ENCODE measurements at regions not wholly inside any gene's neighbourhood (a gene's known extent, or its start where the extent isn't known, plus 50 kb on each side); places are given as distances from the start of the nearest gene placed in this dataset.

DNA sequence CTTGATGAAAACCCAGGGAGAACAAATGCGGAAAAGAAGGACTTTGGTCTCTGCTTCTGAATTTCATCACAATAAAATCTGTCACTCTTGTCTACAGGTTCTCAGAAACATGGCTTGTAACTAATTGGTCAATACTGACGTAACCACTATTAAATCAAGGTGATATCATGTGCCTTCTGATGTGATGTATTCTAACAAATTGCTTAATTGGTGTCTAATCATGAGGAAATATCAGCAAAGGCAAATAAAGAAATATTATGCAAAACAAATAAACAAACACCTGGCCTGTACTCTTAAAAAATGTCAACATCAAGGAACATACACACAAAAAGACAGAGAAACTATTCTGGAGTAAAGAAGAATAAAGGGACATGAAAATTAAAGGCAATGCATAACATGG, 1165.0 kb downstream of the NXPH1 start:
- TF ChIP-seq, protein P1, sequence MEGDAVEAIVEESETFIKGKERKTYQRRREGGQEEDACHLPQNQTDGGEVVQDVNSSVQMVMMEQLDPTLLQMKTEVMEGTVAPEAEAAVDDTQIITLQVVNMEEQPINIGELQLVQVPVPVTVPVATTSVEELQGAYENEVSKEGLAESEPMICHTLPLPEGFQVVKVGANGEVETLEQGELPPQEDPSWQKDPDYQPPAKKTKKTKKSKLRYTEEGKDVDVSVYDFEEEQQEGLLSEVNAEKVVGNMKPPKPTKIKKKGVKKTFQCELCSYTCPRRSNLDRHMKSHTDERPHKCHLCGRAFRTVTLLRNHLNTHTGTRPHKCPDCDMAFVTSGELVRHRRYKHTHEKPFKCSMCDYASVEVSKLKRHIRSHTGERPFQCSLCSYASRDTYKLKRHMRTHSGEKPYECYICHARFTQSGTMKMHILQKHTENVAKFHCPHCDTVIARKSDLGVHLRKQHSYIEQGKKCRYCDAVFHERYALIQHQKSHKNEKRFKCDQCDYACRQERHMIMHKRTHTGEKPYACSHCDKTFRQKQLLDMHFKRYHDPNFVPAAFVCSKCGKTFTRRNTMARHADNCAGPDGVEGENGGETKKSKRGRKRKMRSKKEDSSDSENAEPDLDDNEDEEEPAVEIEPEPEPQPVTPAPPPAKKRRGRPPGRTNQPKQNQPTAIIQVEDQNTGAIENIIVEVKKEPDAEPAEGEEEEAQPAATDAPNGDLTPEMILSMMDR (IDR thresholded peaks at IDR 0.05) = no peak
- no peak for TF ChIP-seq POLR2AphosphoS5 (IDR thresholded peaks at IDR 0.05; ENCODE audit: insufficient read depth in 1 of 2, low read depth in 1 of 2)
